Loucy (cell line): ENCODE measurements at regions not wholly inside any gene's neighbourhood (a gene's known extent, or its start where the extent isn't known, plus 50 kb on each side); places are given as distances from the start of the nearest gene placed in this dataset.

Experiments used
- H2AFZ ChIP-seq: fragments of 200-600 bp; sonication (generic); 2 replicates; pipeline ENCODE4 v1.6.0; 2016; ENCODE audit warnings: antibody characterized with exemption, mild to moderate bottlenecking, low read length, moderate library complexity
- H3F3A ChIP-seq: fragments of 200-600 bp; 2 replicates; pipeline ENCODE4 v1.6.0; 2016; ENCODE audit warnings: antibody characterized with exemption, low read depth, mild to moderate bottlenecking
- H3K27me3 ChIP-seq: fragments of 200-600 bp; sonication (generic); 2 replicates; pipeline ENCODE4 v1.6.1; 2014; ENCODE audit warnings: low read length, mild to moderate bottlenecking; ENCODE audit not compliant: insufficient read depth, poor library complexity, severe bottlenecking
- H3K36me3 ChIP-seq: fragments of 200-600 bp; sonication (generic); 2 replicates; pipeline ENCODE4 v1.6.1; 2016; ENCODE audit warnings: low read length; ENCODE audit not compliant: insufficient read depth
- H3K4me1 ChIP-seq: fragments of 200-600 bp; sonication (generic); 2 replicates; pipeline ENCODE4 v1.5.1; 2014; ENCODE audit warnings: low read length, mild to moderate bottlenecking; ENCODE audit not compliant: insufficient read depth, poor library complexity, severe bottlenecking
- H3K4me2 ChIP-seq: fragments of 200-600 bp; sonication (generic); 2 replicates; pipeline ENCODE4 v1.6.0; 2014; ENCODE audit warnings: antibody characterized with exemption, low read length, low read depth, mild to moderate bottlenecking; ENCODE audit not compliant: poor library complexity, severe bottlenecking
- H3K4me3 ChIP-seq: fragments of 200-600 bp; sonication (generic); 2 replicates; pipeline ENCODE4 v1.5.1; 2014; ENCODE audit warnings: low read length, mild to moderate bottlenecking, mixed read lengths; ENCODE audit not compliant: poor library complexity, severe bottlenecking
- H3K79me2 ChIP-seq: fragments of 200-600 bp; sonication (generic); 2 replicates; pipeline ENCODE4 v1.6.1; 2014; ENCODE audit warnings: low read length; ENCODE audit not compliant: insufficient read depth
- H3K9ac ChIP-seq: fragments of 200-600 bp; sonication (generic); 2 replicates; pipeline ENCODE4 v1.6.0; 2014; ENCODE audit warnings: mild to moderate bottlenecking, low read depth, low read length, moderate library complexity; ENCODE audit not compliant: poor library complexity, severe bottlenecking
- H3K9me2 ChIP-seq: fragments of 200-600 bp; sonication (generic); replicated peaks from 2 replicates; pipeline ENCODE4 v1.6.1; 2016; ENCODE audit warnings: low read depth, low read length, mixed read lengths
- H3K9me3 ChIP-seq: fragments of 200-600 bp; sonication (generic); 2 replicates; pipeline ENCODE4 v1.6.1; 2014; ENCODE audit warnings: mild to moderate bottlenecking, antibody characterized with exemption, low read length, low read depth; ENCODE audit not compliant: insufficient read depth
- H4K20me1 ChIP-seq: fragments of 200-600 bp; sonication (generic); 2 replicates; pipeline ENCODE4 v1.6.0; 2014; ENCODE audit warnings: antibody characterized with exemption, low read length, mild to moderate bottlenecking; ENCODE audit not compliant: insufficient read depth, poor library complexity, severe bottlenecking
- CTCF ChIP-seq: fragments of 200-600 bp; sonication (generic); conservative IDR thresholded peaks from 2 replicates; pipeline ENCODE4 v1.5.1; 2014; ENCODE audit warnings: mild to moderate bottlenecking, antibody characterized with exemption, low read length
- EZH2phosphoT487 ChIP-seq: fragments of 200-600 bp; IDR thresholded peaks from 2 replicates; pipeline ENCODE4 v1.6.1; 2018; ENCODE audit warnings: antibody characterized with exemption, mild to moderate bottlenecking, moderate library complexity, borderline replicate concordance

DNA sequence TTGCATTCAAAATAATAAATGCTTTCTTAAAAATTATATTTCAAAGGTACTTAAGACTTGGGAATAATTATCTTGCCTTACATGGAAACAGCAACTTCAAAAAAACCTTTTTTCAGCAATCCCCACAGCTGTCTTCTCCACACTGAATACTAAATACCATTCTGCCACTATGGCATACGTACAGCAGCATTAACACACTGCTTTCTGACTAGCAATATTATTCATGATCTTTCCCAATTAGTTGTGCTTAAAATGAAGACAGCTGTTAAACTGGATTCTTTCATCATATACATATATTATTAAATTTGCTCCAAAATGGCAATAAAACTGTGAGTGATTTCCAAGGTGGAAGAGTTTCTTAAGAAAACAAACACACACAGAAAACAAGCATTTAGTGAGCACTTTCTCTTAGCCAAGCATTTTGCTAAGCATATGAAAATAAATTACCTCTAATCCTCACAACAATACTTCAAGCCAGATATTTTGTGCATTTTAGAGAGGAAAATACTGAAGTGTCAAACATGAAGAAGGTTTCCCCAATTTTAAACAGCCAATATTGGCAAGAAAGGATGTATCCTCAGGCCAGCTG, 609.5 kb downstream of the SLITRK1 start:
- no peaks in the 10 kb centered on the region for H3K9me2 ChIP-seq
- no peaks in the 10 kb centered on the region for H4K20me1 ChIP-seq
- no peaks in the 10 kb centered on the region for H3K4me1 ChIP-seq
- H3K36me3 ChIP-seq: no peaks in the 10 kb centered on the region
- H3K4me2 ChIP-seq: no peak overlapping the region
- no peak overlapping the region for H3K9ac ChIP-seq
- no peak overlapping the region for H2AFZ ChIP-seq
- no peaks in the 10 kb centered on the region for H3K9me3 ChIP-seq
- H3K27me3 ChIP-seq: no peaks in the 10 kb centered on the region
- H3K4me3 ChIP-seq: no peak overlapping the region
- no peak for TF ChIP-seq CTCF
- TF ChIP-seq EZH2phosphoT487: no peak
- H3F3A ChIP-seq: no peaks in the 10 kb centered on the region
- H3K79me2 ChIP-seq: no peaks in the 10 kb centered on the region

DNA sequence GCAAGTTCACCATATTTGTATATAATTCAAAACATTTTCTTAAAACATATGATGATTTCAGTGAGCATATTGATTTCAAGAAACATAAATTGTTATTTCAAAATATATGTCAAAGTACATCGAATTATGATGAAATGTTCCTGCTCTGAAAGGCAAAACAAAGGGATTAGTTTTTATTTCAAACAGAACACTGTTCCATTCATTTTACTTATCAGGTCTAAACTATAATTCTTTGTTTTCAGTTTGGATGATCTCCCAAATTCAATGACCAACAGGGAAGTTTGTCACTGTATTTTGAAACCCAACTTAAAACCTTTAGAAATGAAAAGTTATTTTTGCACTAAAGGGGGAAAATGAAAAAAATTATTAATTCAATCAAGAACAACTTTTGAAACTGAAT, 610.2 kb downstream of the SLITRK1 start:
- Histone ChIP-seq H4K20me1 (no peaks in the 10 kb centered on the region), H3K27me3 (no peaks in the 10 kb centered on the region), H3F3A (no peaks in the 10 kb centered on the region), H3K4me1 (no peaks in the 10 kb centered on the region), H3K9me3 (no peaks in the 10 kb centered on the region), H3K36me3 (no peaks in the 10 kb centered on the region), H3K4me3 (no peak overlapping the region), H2AFZ (no peak overlapping the region), H3K4me2 (no peak overlapping the region), H3K79me2 (no peaks in the 10 kb centered on the region), H3K9me2 (no peaks in the 10 kb centered on the region), H3K9ac (no peak overlapping the region)
- TF ChIP-seq CTCF (no peak), EZH2phosphoT487 (no peak)

DNA sequence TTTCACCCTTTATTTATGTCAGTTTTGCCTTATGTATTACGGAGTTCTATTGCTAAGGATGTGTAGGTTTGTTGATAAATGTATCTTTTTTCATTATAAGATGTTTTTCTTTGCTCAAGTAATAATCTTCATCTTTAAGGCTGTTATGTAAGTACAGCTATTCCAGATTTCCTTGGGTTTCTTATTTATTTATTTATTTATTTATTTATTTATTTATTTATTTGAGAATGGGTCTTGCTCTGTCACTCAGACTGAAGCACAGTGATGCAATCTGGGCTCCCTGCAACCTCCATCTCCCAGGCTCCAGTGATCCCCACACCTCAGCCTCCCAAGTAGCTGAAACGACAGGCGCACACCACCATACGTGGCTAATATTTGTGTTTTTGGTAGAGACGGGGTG, 617.0 kb downstream of the SLITRK1 start:
- Histone ChIP-seq H3K36me3 (no peaks in the 10 kb centered on the region), H3F3A (no peaks in the 10 kb centered on the region), H3K9ac (no peak overlapping the region), H3K9me2 (no peaks in the 10 kb centered on the region), H3K9me3 (no peaks in the 10 kb centered on the region), H3K79me2 (no peaks in the 10 kb centered on the region), H3K4me1 (no peaks in the 10 kb centered on the region), H3K27me3 (no peaks in the 10 kb centered on the region), H2AFZ (no peak overlapping the region), H3K4me2 (no peak overlapping the region), H4K20me1 (no peaks in the 10 kb centered on the region), H3K4me3 (no peak overlapping the region)
- TF ChIP-seq EZH2phosphoT487 (no peak), CTCF (no peak)
